Caco-2 (cell line): ENCODE measurements at regions not wholly inside any gene's neighbourhood (a gene's known extent, or its start where the extent isn't known, plus 50 kb on each side); places are given as distances from the start of the nearest gene placed in this dataset.

ENCODE experiments used
- BruUV-seq: library from RNA; stranded (reverse); fragments of 400-500 nt; replicated peaks from 2 replicates; lab custom pipeline; 2021; lab: Mats Ljungman, UMichigan
- CTCF ChIA-PET: fragments of 300-600 bp; sonication (Branson Sonifier 250); formaldehyde crosslinking; loops from one replicate; lab custom pipeline; 2022; ENCODE audit warnings: antibody characterized with exemption; lab: Charles Lee
- POLR2A ChIA-PET: fragments of 300-600 bp; sonication (Branson Sonifier 250); formaldehyde crosslinking; loops from one replicate; lab custom pipeline; 2022; ENCODE audit warnings: antibody characterized with exemption; lab: Charles Lee
- DNase-seq, 2 experiments: peaks; one replicate each; pipeline versions ENCODE4 v3.0.0 to v3.0.0-alpha.2; 2020 to 2022
- H3K27me3 ChIP-seq: replicated peaks from 2 replicates; pipeline ENCODE4 v1.6.0; 2011; ENCODE audit warnings: low read length; ENCODE audit not compliant: control insufficient read depth, insufficient read depth
- H3K36me3 ChIP-seq: 2 replicates; pipeline ENCODE4 v1.5.1; 2011; ENCODE audit warnings: low read length; ENCODE audit not compliant: control insufficient read depth, insufficient read depth
- H3K4me1 ChIP-seq: fragments of 250-450 bp; sonication (Bioruptor Pico); 2 replicates; pipeline ENCODE4 v1.5.1; 2020; ENCODE audit warnings: mild to moderate bottlenecking
- H3K4me3 ChIP-seq: 2 replicates; pipeline ENCODE4 v1.5.1; 2011; ENCODE audit warnings: low read depth, mild to moderate bottlenecking, control low read depth, low read length
- H3K9me3 ChIP-seq: fragments of 250-450 bp; sonication (Bioruptor Pico); 2 replicates; pipeline ENCODE4 v1.5.1; 2020; ENCODE audit warnings: mild to moderate bottlenecking, moderate library complexity
- H3K27ac Mint-ChIP-seq: one replicate; pipeline ENCODE4 v1.8.0; 2022; ENCODE audit warnings: mixed read lengths; ENCODE audit not compliant: unreplicated experiment
- H3K27me3 Mint-ChIP-seq: one replicate; pipeline ENCODE4 v1.8.0; 2022; ENCODE audit warnings: mixed read lengths; ENCODE audit not compliant: insufficient read depth, unreplicated experiment
- H3K36me3 Mint-ChIP-seq: one replicate; pipeline ENCODE4 v1.8.0; 2022; ENCODE audit warnings: mild to moderate bottlenecking, mixed read lengths; ENCODE audit not compliant: insufficient read depth, unreplicated experiment
- H3K4me1 Mint-ChIP-seq: one replicate; pipeline ENCODE4 v1.8.0; 2022; ENCODE audit warnings: low read depth, mixed read lengths; ENCODE audit not compliant: unreplicated experiment
- H3K4me3 Mint-ChIP-seq: one replicate; pipeline ENCODE4 v1.8.0; 2022; ENCODE audit warnings: mild to moderate bottlenecking, moderate library complexity, mixed read lengths; ENCODE audit not compliant: unreplicated experiment
- H3K9me3 Mint-ChIP-seq: one replicate; pipeline ENCODE4 v1.8.0; 2022; ENCODE audit warnings: mixed read lengths; ENCODE audit not compliant: unreplicated experiment
- intact Hi-C: fragments of 100-400 bp; cut with micrococcal nuclease; formaldehyde crosslinking; loops from one replicate; pipeline ENCODE4 v1.10.0; 2022; ENCODE audit not compliant: unreplicated experiment
- TF ChIP-seq, protein P1 (sequence below), 2 experiments: fragments of 200-600 bp in 1 of 2; IDR thresholded peaks; 1 replicate in 1 of 2; 2 replicates in 1 of 2; pipeline versions ENCODE4 v1.5.1 to v1.8.0; 2011 to 2022; ENCODE audit warnings: antibody characterized with exemption in 1 of 2, control low read depth in 1 of 2, inconsistent platforms in 1 of 2, low read depth in 1 of 2, low read length in 1 of 2, mild to moderate bottlenecking in 1 of 2, moderate library complexity in 1 of 2; ENCODE audit not compliant: insufficient read depth in 1 of 2, severe bottlenecking in 1 of 2, unreplicated experiment in 1 of 2

DNA sequence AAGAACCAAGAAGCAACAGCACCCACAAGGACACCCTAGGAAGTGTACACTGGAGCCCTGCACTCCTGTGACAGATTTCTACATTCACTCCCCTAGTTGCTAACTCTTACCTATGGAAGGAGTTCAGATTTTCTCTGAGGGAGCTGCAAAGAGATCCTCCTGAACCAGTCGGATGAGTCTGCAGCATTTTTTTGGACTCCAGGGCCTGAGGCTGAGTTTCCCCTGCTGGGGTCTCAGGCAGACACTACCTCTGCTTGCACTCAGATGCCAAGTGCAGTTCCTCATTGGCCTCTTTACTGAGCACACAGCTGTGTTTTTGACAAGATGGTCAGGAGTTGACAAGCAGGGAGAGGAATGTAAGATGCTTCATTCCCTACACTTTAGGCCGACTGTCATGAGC, 153.2 kb upstream of the RBM19 start:
- Histone ChIP-seq H3K4me3 (no peak overlapping the region), H3K27me3 (no peaks in the 10 kb centered on the region), H3K36me3 (no peaks in the 10 kb centered on the region), H3K9me3 (no peaks in the 10 kb centered on the region), H3K4me1 (no peaks in the 10 kb centered on the region)
- H3K4me1 Mint-ChIP-seq: no peaks in the 10 kb centered on the region
- ChIA-PET CTCF (interaction anchor here (0.6 kb wide), 1 partner anchor 194 kb away, joined by 3 read pairs; no protein-coding TSS in a partner anchor), POLR2A (no interaction called here)
- no peaks in the 10 kb centered on the region for H3K36me3 Mint-ChIP-seq
- H3K9me3 Mint-ChIP-seq: no peaks in the 10 kb centered on the region
- no peak for DNase-seq
- TF ChIP-seq, protein P1, sequence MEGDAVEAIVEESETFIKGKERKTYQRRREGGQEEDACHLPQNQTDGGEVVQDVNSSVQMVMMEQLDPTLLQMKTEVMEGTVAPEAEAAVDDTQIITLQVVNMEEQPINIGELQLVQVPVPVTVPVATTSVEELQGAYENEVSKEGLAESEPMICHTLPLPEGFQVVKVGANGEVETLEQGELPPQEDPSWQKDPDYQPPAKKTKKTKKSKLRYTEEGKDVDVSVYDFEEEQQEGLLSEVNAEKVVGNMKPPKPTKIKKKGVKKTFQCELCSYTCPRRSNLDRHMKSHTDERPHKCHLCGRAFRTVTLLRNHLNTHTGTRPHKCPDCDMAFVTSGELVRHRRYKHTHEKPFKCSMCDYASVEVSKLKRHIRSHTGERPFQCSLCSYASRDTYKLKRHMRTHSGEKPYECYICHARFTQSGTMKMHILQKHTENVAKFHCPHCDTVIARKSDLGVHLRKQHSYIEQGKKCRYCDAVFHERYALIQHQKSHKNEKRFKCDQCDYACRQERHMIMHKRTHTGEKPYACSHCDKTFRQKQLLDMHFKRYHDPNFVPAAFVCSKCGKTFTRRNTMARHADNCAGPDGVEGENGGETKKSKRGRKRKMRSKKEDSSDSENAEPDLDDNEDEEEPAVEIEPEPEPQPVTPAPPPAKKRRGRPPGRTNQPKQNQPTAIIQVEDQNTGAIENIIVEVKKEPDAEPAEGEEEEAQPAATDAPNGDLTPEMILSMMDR (IDR thresholded peaks at IDR 0.05; ENCODE audit: insufficient read depth in 1 of 2, low read depth in 1 of 2, low read length in 1 of 2, severe bottlenecking in 1 of 2, unreplicated experiment in 1 of 2): no peak
- no peaks in the 10 kb centered on the region for H3K27me3 Mint-ChIP-seq
- H3K27ac Mint-ChIP-seq: no peak overlapping the region
- intact Hi-C loops: no loop called here
- no peak overlapping the region for H3K4me3 Mint-ChIP-seq
- BruUV-seq: no TSS peak

DNA sequence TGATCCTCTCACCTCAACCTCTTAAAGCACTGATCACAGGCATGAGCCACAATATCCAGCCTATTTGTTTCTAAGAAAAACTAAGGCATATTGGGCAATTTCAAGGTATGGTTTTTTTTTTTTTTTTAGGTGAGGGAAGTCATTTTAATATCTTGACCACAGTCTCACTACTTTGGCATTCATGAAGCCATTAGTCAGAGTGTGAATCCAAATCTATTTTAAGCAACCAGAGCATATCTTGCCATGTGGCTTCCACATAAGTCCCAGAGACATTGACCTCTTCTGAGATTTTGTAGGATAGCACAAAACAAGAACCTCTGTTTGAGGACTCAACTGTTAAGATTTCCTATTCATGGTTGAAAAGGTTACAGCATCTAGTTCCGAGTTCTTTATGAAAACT, 130.3 kb upstream of the RBM19 start:
- H3K4me3 ChIP-seq: no peak overlapping the region
- intact Hi-C loops: no loop called here
- Mint-ChIP-seq H3K4me3 (no peak overlapping the region), H3K4me1 (no peaks in the 10 kb centered on the region), H3K27me3 (no peaks in the 10 kb centered on the region), H3K9me3 (no peaks in the 10 kb centered on the region), H3K36me3 (no peaks in the 10 kb centered on the region), H3K27ac (no peak overlapping the region)
- ChIA-PET CTCF (no interaction called here), POLR2A (no interaction called here)
- H3K36me3 ChIP-seq: no peaks in the 10 kb centered on the region
- H3K27me3 ChIP-seq: no peaks in the 10 kb centered on the region
- DNase-seq: no peak
- H3K4me1 ChIP-seq: no peaks in the 10 kb centered on the region
- no peaks in the 10 kb centered on the region for H3K9me3 ChIP-seq
- BruUV-seq: no TSS peak
- TF ChIP-seq, protein P1 (IDR thresholded peaks at IDR 0.05; ENCODE audit: insufficient read depth in 1 of 2, low read depth in 1 of 2, low read length in 1 of 2, severe bottlenecking in 1 of 2, unreplicated experiment in 1 of 2): no peak

DNA sequence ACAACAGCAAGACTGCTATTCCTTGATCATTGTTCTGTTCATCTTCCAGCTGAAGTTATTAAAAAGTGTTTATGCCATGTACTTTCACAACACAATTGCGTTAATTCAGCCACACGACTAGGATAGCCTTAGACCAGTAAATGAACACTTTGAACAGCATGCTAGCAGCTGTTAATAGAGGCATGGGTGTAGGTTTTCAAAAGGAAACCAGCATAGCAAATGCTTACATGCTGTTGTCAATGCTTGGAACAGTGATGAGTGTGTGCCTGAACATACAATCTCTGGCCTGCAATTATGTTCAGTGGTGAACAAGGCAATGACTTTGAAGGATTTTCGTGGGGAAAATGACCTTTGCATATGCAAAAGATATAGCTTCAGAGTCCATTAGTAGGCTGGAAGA, 127.4 kb upstream of the RBM19 start:
- intact Hi-C loops: no loop called here
- peaks cover 2% of the 10 kb centered on the region for H3K27me3 Mint-ChIP-seq
- no peak overlapping the region for H3K4me3 Mint-ChIP-seq
- no TSS peak for BruUV-seq
- TF ChIP-seq, protein P1 (IDR thresholded peaks at IDR 0.05; ENCODE audit: insufficient read depth in 1 of 2, low read depth in 1 of 2, low read length in 1 of 2, severe bottlenecking in 1 of 2, unreplicated experiment in 1 of 2): no peak
- no peak overlapping the region for H3K27ac Mint-ChIP-seq
- no peaks in the 10 kb centered on the region for H3K9me3 ChIP-seq
- ChIA-PET POLR2A (no interaction called here), CTCF (no interaction called here)
- no peaks in the 10 kb centered on the region for H3K36me3 Mint-ChIP-seq
- no peak overlapping the region for H3K4me3 ChIP-seq
- H3K36me3 ChIP-seq: no peaks in the 10 kb centered on the region
- H3K9me3 Mint-ChIP-seq: no peaks in the 10 kb centered on the region
- no peak for DNase-seq
- no peaks in the 10 kb centered on the region for H3K27me3 ChIP-seq
- H3K4me1 Mint-ChIP-seq: no peaks in the 10 kb centered on the region
- no peaks in the 10 kb centered on the region for H3K4me1 ChIP-seq
